ENCODE measurements at regions not wholly inside any gene's neighbourhood (a gene's known extent, or its start where the extent isn't known, plus 50 kb on each side); places are given as distances from the start of the nearest gene placed in this dataset.

DNA sequence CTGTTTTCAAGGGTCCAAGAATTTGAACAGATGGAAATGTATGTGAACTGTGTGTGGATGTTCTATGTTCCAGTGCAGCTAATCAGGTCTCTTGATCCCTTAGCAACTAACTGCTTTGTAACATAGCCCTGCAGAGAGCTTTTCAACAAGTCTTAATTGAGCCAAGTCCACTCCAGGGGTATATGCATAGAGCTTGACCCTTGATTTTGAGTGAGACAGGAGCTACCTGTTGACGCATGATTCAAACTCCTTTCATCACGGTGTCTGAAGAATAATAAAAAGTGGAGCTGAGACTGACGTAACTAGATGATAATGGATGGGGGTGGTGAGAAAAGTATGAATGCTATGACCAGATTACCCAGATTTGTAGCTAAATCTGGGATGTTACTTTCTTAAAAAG, 93.3 kb upstream of the CCDC54 start:
- TF ChIP-seq, protein P1, sequence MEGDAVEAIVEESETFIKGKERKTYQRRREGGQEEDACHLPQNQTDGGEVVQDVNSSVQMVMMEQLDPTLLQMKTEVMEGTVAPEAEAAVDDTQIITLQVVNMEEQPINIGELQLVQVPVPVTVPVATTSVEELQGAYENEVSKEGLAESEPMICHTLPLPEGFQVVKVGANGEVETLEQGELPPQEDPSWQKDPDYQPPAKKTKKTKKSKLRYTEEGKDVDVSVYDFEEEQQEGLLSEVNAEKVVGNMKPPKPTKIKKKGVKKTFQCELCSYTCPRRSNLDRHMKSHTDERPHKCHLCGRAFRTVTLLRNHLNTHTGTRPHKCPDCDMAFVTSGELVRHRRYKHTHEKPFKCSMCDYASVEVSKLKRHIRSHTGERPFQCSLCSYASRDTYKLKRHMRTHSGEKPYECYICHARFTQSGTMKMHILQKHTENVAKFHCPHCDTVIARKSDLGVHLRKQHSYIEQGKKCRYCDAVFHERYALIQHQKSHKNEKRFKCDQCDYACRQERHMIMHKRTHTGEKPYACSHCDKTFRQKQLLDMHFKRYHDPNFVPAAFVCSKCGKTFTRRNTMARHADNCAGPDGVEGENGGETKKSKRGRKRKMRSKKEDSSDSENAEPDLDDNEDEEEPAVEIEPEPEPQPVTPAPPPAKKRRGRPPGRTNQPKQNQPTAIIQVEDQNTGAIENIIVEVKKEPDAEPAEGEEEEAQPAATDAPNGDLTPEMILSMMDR (IDR thresholded peaks at IDR 0.05; ENCODE audit: low read depth, low read length, missing input control) = no peak
- TF ChIP-seq YY1 (IDR thresholded peaks at IDR 0.05) (no peak), SP1 (IDR thresholded peaks at IDR 0.05) (no peak), HNF4G (IDR thresholded peaks at IDR 0.05) (no peak), MAX (IDR thresholded peaks at IDR 0.05) (no peak), NR2F2 (IDR thresholded peaks at IDR 0.05) (no peak), EGR1 (IDR thresholded peaks at IDR 0.05; ENCODE audit: low read depth in 2 of 2) (no peak), RXRA (IDR thresholded peaks at IDR 0.05) (no peak), FOXA2 (IDR thresholded peaks at IDR 0.05) (no peak), JUND (IDR thresholded peaks at IDR 0.05) (no peak), RAD21 (IDR thresholded peaks at IDR 0.05) (no peak)
- TF ChIP-seq, protein P2, sequence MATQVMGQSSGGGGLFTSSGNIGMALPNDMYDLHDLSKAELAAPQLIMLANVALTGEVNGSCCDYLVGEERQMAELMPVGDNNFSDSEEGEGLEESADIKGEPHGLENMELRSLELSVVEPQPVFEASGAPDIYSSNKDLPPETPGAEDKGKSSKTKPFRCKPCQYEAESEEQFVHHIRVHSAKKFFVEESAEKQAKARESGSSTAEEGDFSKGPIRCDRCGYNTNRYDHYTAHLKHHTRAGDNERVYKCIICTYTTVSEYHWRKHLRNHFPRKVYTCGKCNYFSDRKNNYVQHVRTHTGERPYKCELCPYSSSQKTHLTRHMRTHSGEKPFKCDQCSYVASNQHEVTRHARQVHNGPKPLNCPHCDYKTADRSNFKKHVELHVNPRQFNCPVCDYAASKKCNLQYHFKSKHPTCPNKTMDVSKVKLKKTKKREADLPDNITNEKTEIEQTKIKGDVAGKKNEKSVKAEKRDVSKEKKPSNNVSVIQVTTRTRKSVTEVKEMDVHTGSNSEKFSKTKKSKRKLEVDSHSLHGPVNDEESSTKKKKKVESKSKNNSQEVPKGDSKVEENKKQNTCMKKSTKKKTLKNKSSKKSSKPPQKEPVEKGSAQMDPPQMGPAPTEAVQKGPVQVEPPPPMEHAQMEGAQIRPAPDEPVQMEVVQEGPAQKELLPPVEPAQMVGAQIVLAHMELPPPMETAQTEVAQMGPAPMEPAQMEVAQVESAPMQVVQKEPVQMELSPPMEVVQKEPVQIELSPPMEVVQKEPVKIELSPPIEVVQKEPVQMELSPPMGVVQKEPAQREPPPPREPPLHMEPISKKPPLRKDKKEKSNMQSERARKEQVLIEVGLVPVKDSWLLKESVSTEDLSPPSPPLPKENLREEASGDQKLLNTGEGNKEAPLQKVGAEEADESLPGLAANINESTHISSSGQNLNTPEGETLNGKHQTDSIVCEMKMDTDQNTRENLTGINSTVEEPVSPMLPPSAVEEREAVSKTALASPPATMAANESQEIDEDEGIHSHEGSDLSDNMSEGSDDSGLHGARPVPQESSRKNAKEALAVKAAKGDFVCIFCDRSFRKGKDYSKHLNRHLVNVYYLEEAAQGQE (IDR thresholded peaks at IDR 0.05) = no peak
- TF ChIP-seq, protein P3, sequence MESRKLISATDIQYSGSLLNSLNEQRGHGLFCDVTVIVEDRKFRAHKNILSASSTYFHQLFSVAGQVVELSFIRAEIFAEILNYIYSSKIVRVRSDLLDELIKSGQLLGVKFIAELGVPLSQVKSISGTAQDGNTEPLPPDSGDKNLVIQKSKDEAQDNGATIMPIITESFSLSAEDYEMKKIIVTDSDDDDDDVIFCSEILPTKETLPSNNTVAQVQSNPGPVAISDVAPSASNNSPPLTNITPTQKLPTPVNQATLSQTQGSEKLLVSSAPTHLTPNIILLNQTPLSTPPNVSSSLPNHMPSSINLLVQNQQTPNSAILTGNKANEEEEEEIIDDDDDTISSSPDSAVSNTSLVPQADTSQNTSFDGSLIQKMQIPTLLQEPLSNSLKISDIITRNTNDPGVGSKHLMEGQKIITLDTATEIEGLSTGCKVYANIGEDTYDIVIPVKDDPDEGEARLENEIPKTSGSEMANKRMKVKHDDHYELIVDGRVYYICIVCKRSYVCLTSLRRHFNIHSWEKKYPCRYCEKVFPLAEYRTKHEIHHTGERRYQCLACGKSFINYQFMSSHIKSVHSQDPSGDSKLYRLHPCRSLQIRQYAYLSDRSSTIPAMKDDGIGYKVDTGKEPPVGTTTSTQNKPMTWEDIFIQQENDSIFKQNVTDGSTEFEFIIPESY (IDR thresholded peaks at IDR 0.05) = no peak
- TF ChIP-seq, protein P4, sequence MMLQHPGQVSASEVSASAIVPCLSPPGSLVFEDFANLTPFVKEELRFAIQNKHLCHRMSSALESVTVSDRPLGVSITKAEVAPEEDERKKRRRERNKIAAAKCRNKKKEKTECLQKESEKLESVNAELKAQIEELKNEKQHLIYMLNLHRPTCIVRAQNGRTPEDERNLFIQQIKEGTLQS (IDR thresholded peaks at IDR 0.05) = no peak

Measured in liver (tissue), 3 donors.